ENCODE measurements at regions not wholly inside any gene's neighbourhood (a gene's known extent, or its start where the extent isn't known, plus 50 kb on each side); places are given as distances from the start of the nearest gene placed in this dataset.

DNA sequence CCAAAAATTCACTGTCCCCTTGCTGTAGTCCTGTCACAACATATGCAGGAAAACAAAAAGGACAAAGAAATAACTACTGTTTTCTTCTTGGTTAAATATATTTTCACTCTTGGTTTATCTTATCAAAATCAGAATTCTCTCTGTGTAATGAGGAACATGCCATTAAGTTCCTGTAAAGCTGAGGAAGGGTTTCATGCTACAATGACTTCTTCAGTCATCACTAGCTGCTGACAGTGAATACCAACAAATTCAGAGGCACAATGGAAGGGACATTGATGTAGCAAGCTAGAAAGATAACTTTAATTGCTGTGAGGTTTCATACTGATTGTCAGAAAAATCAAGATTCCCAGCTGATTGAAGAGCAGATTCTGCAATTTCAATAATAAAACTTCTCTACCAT, 782.9 kb upstream of the HTR2C start:
- Histone ChIP-seq H3K23ac (ENCODE audit: insufficient read length) (no peak overlapping the region), H4K20me1 (replicated peaks in 1 of 2; ENCODE audit: control insufficient read depth in 1 of 2, insufficient read depth in 2 of 2, low read length in 2 of 2) (no peaks in the 10 kb centered on the region), H3K79me1 (ENCODE audit: low read depth, low read length) (no peaks in the 10 kb centered on the region), H3K9ac (replicated peaks in 1 of 4; ENCODE audit: extremely low read depth in 1 of 4, low read depth in 3 of 4, low read length in 3 of 4) (no peak overlapping the region), H3K4me1 (replicated peaks in 1 of 4; ENCODE audit: control insufficient read depth in 3 of 4, insufficient read depth in 4 of 4, low read length in 3 of 4) (peaks cover 0 to 7% (median 2%) of the 10 kb centered on the region in 4 experiments; a peak in 3 of 7 replicates), H3K4ac (replicated peaks; ENCODE audit: insufficient read length, low read depth, low read length) (no peak overlapping the region), H3K9me3 (ENCODE audit: insufficient read depth in 2 of 2, low read depth in 1 of 2, low read length in 1 of 2) (no peaks in the 10 kb centered on the region), H4K91ac (replicated peaks; ENCODE audit: insufficient read length, low read length) (no peak overlapping the region), H2BK15ac (ENCODE audit: low read length) (no peak overlapping the region), H3K36me3 (ENCODE audit: control insufficient read depth in 2 of 4, insufficient read depth in 4 of 4, low read length in 3 of 4) (no peaks in the 10 kb centered on the region; a peak in 1 of 8 replicates), H3K79me2 (ENCODE audit: control insufficient read depth in 1 of 2, insufficient read depth in 2 of 2, low read length in 2 of 2) (no peaks in the 10 kb centered on the region), H3K23me2 (ENCODE audit: low read depth, low read length) (no peaks in the 10 kb centered on the region), H3K14ac (ENCODE audit: insufficient read length) (no peak overlapping the region), H3K18ac (ENCODE audit: extremely low read depth, low read length) (no peak overlapping the region), H2AFZ (ENCODE audit: low read length) (no peak overlapping the region), H3K4me3 (ENCODE audit: extremely low read depth in 1 of 4, insufficient read depth in 2 of 4, low read depth in 3 of 4, low read length in 4 of 4) (no peak overlapping the region), H2BK5ac (ENCODE audit: low read depth, low read length) (no peak overlapping the region), H3K56ac (replicated peaks; ENCODE audit: insufficient read length, low read depth, low read length) (no peak overlapping the region), H2AK5ac (ENCODE audit: low read depth, low read length) (no peak overlapping the region), H2BK12ac (ENCODE audit: low read depth, low read length) (no peak overlapping the region), H4K8ac (ENCODE audit: extremely low read depth, insufficient read depth, low read length) (no peak overlapping the region), H3K27me3 (replicated peaks in 1 of 4; ENCODE audit: control insufficient read depth in 3 of 4, extremely low read depth in 1 of 4, insufficient read depth in 3 of 4, low read length in 3 of 4) (no peaks in the 10 kb centered on the region), H2BK20ac (ENCODE audit: low read length) (no peak overlapping the region), H3K27ac (ENCODE audit: low read depth, low read length) (no peak overlapping the region), H4K5ac (ENCODE audit: insufficient read length, low read depth, low read length) (no peak overlapping the region), H3K4me2 (ENCODE audit: insufficient read depth in 1 of 2, low read depth in 2 of 2, low read length in 2 of 2) (no peak overlapping the region), H2BK120ac (replicated peaks; ENCODE audit: low read depth, low read length) (no peak overlapping the region)
- ChIA-PET CTCF (ENCODE audit: partially characterized antibody) (no interaction called here), POLR2A (ENCODE audit: partially characterized antibody) (no interaction called here)
- no peak for TF ChIP-seq JUN (IDR thresholded peaks at IDR 0.05; ENCODE audit: low read depth, low read length)
- no peak for TF ChIP-seq MAFK (IDR thresholded peaks at IDR 0.05; ENCODE audit: low read depth, low read length)
- TF ChIP-seq, protein P1, sequence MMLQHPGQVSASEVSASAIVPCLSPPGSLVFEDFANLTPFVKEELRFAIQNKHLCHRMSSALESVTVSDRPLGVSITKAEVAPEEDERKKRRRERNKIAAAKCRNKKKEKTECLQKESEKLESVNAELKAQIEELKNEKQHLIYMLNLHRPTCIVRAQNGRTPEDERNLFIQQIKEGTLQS (IDR thresholded peaks at IDR 0.05; ENCODE audit: insufficient read depth, low read depth, low read length) = no peak
- no peak for TF ChIP-seq PHF8 (conservative IDR thresholded peaks at IDR 0.05; ENCODE audit: low read depth, low read length)
- TF ChIP-seq USF2 (IDR thresholded peaks at IDR 0.05; ENCODE audit: low read length) = no peak
- no peak for TF ChIP-seq YY1 (IDR thresholded peaks at IDR 0.05; ENCODE audit: low read depth, low read length)
- no peak for TF ChIP-seq SIX5 (IDR thresholded peaks at IDR 0.05; ENCODE audit: low read depth, low read length)
- TF ChIP-seq BACH1 (IDR thresholded peaks at IDR 0.05; ENCODE audit: low read length) = no peak
- TF ChIP-seq CTBP2 (IDR thresholded peaks at IDR 0.05; ENCODE audit: borderline replicate concordance, insufficient read depth, insufficient read length, low read length) = no peak
- TF ChIP-seq ZNF274 (IDR thresholded peaks at IDR 0.05; ENCODE audit: borderline replicate concordance, extremely low read depth, low read length) = no peak
- no peak for TF ChIP-seq FOSL1 (IDR thresholded peaks at IDR 0.05; ENCODE audit: insufficient read depth, low read depth, low read length)
- TF ChIP-seq ASH2L (IDR thresholded peaks at IDR 0.05; ENCODE audit: low read length) = no peak
- no peak for TF ChIP-seq KDM4A (IDR thresholded peaks at IDR 0.05; ENCODE audit: low read depth, low read length, severe bottlenecking)
- FAIRE-seq (no peak), DNase-seq (ENCODE audit: low read depth in 1 of 2, low spot score in 2 of 2) (no peak)
